ENCODE measurements at regions not wholly inside any gene's neighbourhood (a gene's known extent, or its start where the extent isn't known, plus 50 kb on each side); places are given as distances from the start of the nearest gene placed in this dataset.

- no peak overlapping the region for H3K9ac ChIP-seq (ENCODE audit: insufficient read depth, low read length, poor library complexity, severe bottlenecking)
- H3K9me3 Mint-ChIP-seq = peaks cover 0 to 4% (median 0%) of the 10 kb centered on the region in 7 donors
- WGBS (ENCODE audit: insufficient coverage) = 83% methylated on average over 1 of the region's 2 CpGs
- H2AFZ ChIP-seq (ENCODE audit: insufficient read depth, low read depth, low read length, poor library complexity, severe bottlenecking) = no peak overlapping the region
- peaks cover 0 to 2% (median 1%) of the 10 kb centered on the region in 3 donors for H3K27me3 Mint-ChIP-seq (ENCODE audit: low read depth in 3 of 3)
- no peak overlapping the region for H3K4me2 ChIP-seq (replicated peaks; ENCODE audit: extremely low read depth, low read length, poor library complexity, severe bottlenecking)
- intact Hi-C loops (cut with micrococcal nuclease) = no loop called here
- no peak overlapping the region for H3K4me3 ChIP-seq (replicated peaks in 1 of 3; ENCODE audit: low read depth in 2 of 3, low read length in 3 of 3)
- H3K36me3 ChIP-seq (replicated peaks in 1 of 2; ENCODE audit: control insufficient read depth in 1 of 2, insufficient read depth in 2 of 2, low read length in 2 of 2) = no peaks in the 10 kb centered on the region
- H3K4me1 Mint-ChIP-seq = no peaks in the 10 kb centered on the region
- no peak overlapping the region for H3K27ac Mint-ChIP-seq
- H3K4me1 ChIP-seq (ENCODE audit: control insufficient read depth in 1 of 2, insufficient read depth in 2 of 2, low read length in 2 of 2) = no peaks in the 10 kb centered on the region
- H4K20me1 ChIP-seq (ENCODE audit: insufficient read depth, low read length) = no peaks in the 10 kb centered on the region
- H3K79me2 ChIP-seq (ENCODE audit: insufficient read depth, low read length) = no peaks in the 10 kb centered on the region
- no peak for TF ChIP-seq CTCF (IDR thresholded peaks at IDR 0.05)
- no peaks in the 10 kb centered on the region for H3K9me3 ChIP-seq (replicated peaks in 1 of 2; ENCODE audit: control insufficient read depth in 1 of 2, insufficient read depth in 1 of 2, low read length in 2 of 2)
- DNase-seq = no peak
- no peaks in the 10 kb centered on the region for H3K36me3 Mint-ChIP-seq
- H3K4me3 Mint-ChIP-seq = no peak overlapping the region
- no peaks in the 10 kb centered on the region for H3K27me3 ChIP-seq (ENCODE audit: control insufficient read depth in 2 of 2, insufficient read depth in 2 of 2, low read length in 2 of 2)
- no peak overlapping the region for H3K27ac ChIP-seq (ENCODE audit: low read depth in 1 of 2, low read length in 2 of 2)
Measured at GRCh38 chr5:143987264-143987663, 175.3 kb downstream of the HMHB1 start.

GRCh38 chr5:143987751-143988560, 176.0 kb downstream of the HMHB1 start:
- Histone ChIP-seq H3K9me3 (replicated peaks in 1 of 2; ENCODE audit: control insufficient read depth in 1 of 2, insufficient read depth in 1 of 2, low read length in 2 of 2) (no peaks in the 10 kb centered on the region), H4K20me1 (ENCODE audit: insufficient read depth, low read length) (no peaks in the 10 kb centered on the region), H3K27ac (ENCODE audit: low read depth in 1 of 2, low read length in 2 of 2) (no peak overlapping the region), H3K4me3 (replicated peaks in 1 of 3; ENCODE audit: low read depth in 2 of 3, low read length in 3 of 3) (no peak overlapping the region), H3K9ac (ENCODE audit: insufficient read depth, low read length, poor library complexity, severe bottlenecking) (no peak overlapping the region), H2AFZ (ENCODE audit: insufficient read depth, low read depth, low read length, poor library complexity, severe bottlenecking) (no peak overlapping the region), H3K27me3 (ENCODE audit: control insufficient read depth in 2 of 2, insufficient read depth in 2 of 2, low read length in 2 of 2) (no peaks in the 10 kb centered on the region), H3K79me2 (ENCODE audit: insufficient read depth, low read length) (no peaks in the 10 kb centered on the region), H3K36me3 (replicated peaks in 1 of 2; ENCODE audit: control insufficient read depth in 1 of 2, insufficient read depth in 2 of 2, low read length in 2 of 2) (no peaks in the 10 kb centered on the region), H3K4me2 (replicated peaks; ENCODE audit: extremely low read depth, low read length, poor library complexity, severe bottlenecking) (no peak overlapping the region), H3K4me1 (ENCODE audit: control insufficient read depth in 1 of 2, insufficient read depth in 2 of 2, low read length in 2 of 2) (no peaks in the 10 kb centered on the region)
- 100% methylated on average over 1 of the region's 3 CpGs for WGBS (ENCODE audit: insufficient coverage)
- H3K4me3 Mint-ChIP-seq = no peak overlapping the region
- H3K9me3 Mint-ChIP-seq = peaks cover 0 to 4% (median 0%) of the 10 kb centered on the region in 7 donors
- no peak for DNase-seq
- no peaks in the 10 kb centered on the region for H3K4me1 Mint-ChIP-seq
- intact Hi-C loops (cut with micrococcal nuclease) = no loop called here
- no peak for TF ChIP-seq CTCF (IDR thresholded peaks at IDR 0.05)
- H3K36me3 Mint-ChIP-seq = no peaks in the 10 kb centered on the region
- H3K27ac Mint-ChIP-seq = no peak overlapping the region
- H3K27me3 Mint-ChIP-seq (ENCODE audit: low read depth in 3 of 3) = peaks cover 0 to 2% (median 1%) of the 10 kb centered on the region in 3 donors
